Gastroesophageal sphincter (tissue), 4 donors: ENCODE measurements at regions not wholly inside any gene's neighbourhood (a gene's known extent, or its start where the extent isn't known, plus 50 kb on each side); places are given as distances from the start of the nearest gene placed in this dataset.

Experiments used
- ATAC-seq: fragments of 150-250 bp; one replicate; pipeline ENCODE4 v1.9.1; 2016; ENCODE audit warnings: mild to moderate bottlenecking, moderate library complexity
- H3K27ac ChIP-seq, 4 donors: fragments of 200-600 bp; sonication (generic) in 3 of 4; 1 replicate in 3 of 4; 2 replicates in 1 of 4; pipeline ENCODE4 v1.5.1; 2016 to 2019
- H3K27me3 ChIP-seq: fragments of 200-600 bp; sonication (generic); one replicate; pipeline ENCODE4 v1.5.1; 2019
- H3K36me3 ChIP-seq, 2 donors: fragments of 200-600 bp; sonication (generic); one replicate each; pipeline ENCODE4 v1.5.1; 2019; ENCODE audit warnings: control low read depth in 1 of 2
- H3K4me1 ChIP-seq, 3 donors: fragments of 200-600 bp; sonication (generic); 1 replicate in 2 of 3; 2 replicates in 1 of 3; pipeline ENCODE4 v1.5.1; 2016 to 2019; ENCODE audit warnings: control low read depth in 2 of 3
- H3K4me3 ChIP-seq, 2 donors: fragments of 200-600 bp; sonication (generic); one replicate each; pipeline ENCODE4 v1.5.1; 2019; ENCODE audit warnings: mild to moderate bottlenecking in 1 of 2, moderate library complexity in 1 of 2
- H3K9me3 ChIP-seq, 3 donors: fragments of 200-600 bp; sonication (generic); one replicate each; pipeline ENCODE4 v1.5.1; 2017 to 2019; ENCODE audit warnings: control low read depth in 2 of 3
- CTCF ChIP-seq, 4 experiments: fragments of 200-600 bp in 2 of 4; fragments of 450-650 bp in 2 of 4; sonication (generic) in 1 of 4; IDR thresholded peaks; one replicate each; pipeline ENCODE4 v1.5.1; 2017 to 2019; ENCODE audit warnings: antibody characterized with exemption in 4 of 4, mild to moderate bottlenecking in 2 of 4, moderate library complexity in 2 of 4
- EP300 ChIP-seq: sonication (generic); formaldehyde crosslinking; IDR thresholded peaks from one replicate; pipeline ENCODE4 v1.6.1; 2017; ENCODE audit warnings: antibody characterized with exemption, mild to moderate bottlenecking
- POLR2A ChIP-seq, 2 donors: fragments of 450-650 bp; IDR thresholded peaks; one replicate each; pipeline ENCODE4 v1.6.1; 2017; ENCODE audit warnings: antibody characterized with exemption in 2 of 2, mild to moderate bottlenecking in 2 of 2, moderate library complexity in 1 of 2
- POLR2AphosphoS5 ChIP-seq: sonication (generic); formaldehyde crosslinking; IDR thresholded peaks from one replicate; pipeline ENCODE4 v1.6.1; 2017; ENCODE audit warnings: antibody characterized with exemption
- whole genome bisulfite sequencing, 2 donors: methylation state at CpG; one replicate each; pipeline ENCODE4 v1.1.5; 2018; ENCODE audit warnings: low coverage in 1 of 2; 5-methylcytosine and 5-hydroxymethylcytosine counted together

GRCh38 chr11:69954756-69955155 is 123.4 kb upstream of the ANO1 start:
- 84% methylated on average over 8 of the region's 12 CpGs; no CpG with 5 or more reads in 1 of the 2 donors for WGBS, 2 donors
- H3K27ac ChIP-seq = no peak overlapping the region
- H3K9me3 ChIP-seq = peaks cover 0 to 35% (median 0%) of the 10 kb centered on the region in 3 donors
- no peak for ATAC-seq
- peaks cover 63% of the 10 kb centered on the region for H3K27me3 ChIP-seq
- no peaks in the 10 kb centered on the region for H3K4me1 ChIP-seq
- H3K36me3 ChIP-seq = no peaks in the 10 kb centered on the region
- TF ChIP-seq EP300 (no peak), POLR2AphosphoS5 (no peak), POLR2A (IDR thresholded peaks at IDR 0.05) (no peak), CTCF (IDR thresholded peaks at IDR 0.05) (no peak)
- H3K4me3 ChIP-seq = no peak overlapping the region

- WGBS, 2 donors = 70 to 100% methylated on average over 2 of the region's 8 CpGs
- ATAC-seq = no peak
- Histone ChIP-seq H3K4me1 (no peaks in the 10 kb centered on the region), H3K27ac (no peak overlapping the region), H3K27me3 (peaks cover 59% of the 10 kb centered on the region), H3K36me3 (no peaks in the 10 kb centered on the region), H3K9me3 (peaks cover 0 to 26% (median 0%) of the 10 kb centered on the region in 3 donors), H3K4me3 (no peak overlapping the region)
- TF ChIP-seq CTCF (IDR thresholded peaks at IDR 0.05) (no peak), POLR2AphosphoS5 (no peak)
These were observed 121.4 kb upstream of the ANO1 start for GRCh38 chr11:69956669-69957190.

- ATAC-seq = no peak
- H3K36me3 ChIP-seq = no peaks in the 10 kb centered on the region
- no peak overlapping the region for H3K4me3 ChIP-seq
- peaks cover 57% of the 10 kb centered on the region for H3K27me3 ChIP-seq
- peaks cover 0 to 28% (median 0%) of the 10 kb centered on the region in 3 donors for H3K9me3 ChIP-seq
- H3K4me1 ChIP-seq = peaks cover 0 to 3% (median 0%) of the 10 kb centered on the region in 3 donors
- WGBS, 2 donors = 91% methylated on average over 4 of the region's 7 CpGs; no CpG with 5 or more reads in 1 of the 2 donors
- no peak overlapping the region for H3K27ac ChIP-seq
- TF ChIP-seq POLR2AphosphoS5 (no peak), EP300 (no peak), POLR2A (IDR thresholded peaks at IDR 0.05) (no peak), CTCF (IDR thresholded peaks at IDR 0.05) (no peak)
These were observed 120.3 kb upstream of the ANO1 start for GRCh38 chr11:69957849-69958248.

GRCh38 chr11:69958308-69958707 is 119.8 kb upstream of the ANO1 start:
- WGBS, 2 donors = 41% methylated on average over 2 of the region's 2 CpGs; no CpG with 5 or more reads in 1 of the 2 donors
- ATAC-seq = no peak
- Histone ChIP-seq H3K36me3 (no peaks in the 10 kb centered on the region), H3K27me3 (peaks cover 57% of the 10 kb centered on the region), H3K9me3 (peaks cover 0 to 28% (median 0%) of the 10 kb centered on the region in 3 donors), H3K4me1 (peaks cover 0 to 7% (median 0%) of the 10 kb centered on the region in 3 donors), H3K27ac (no peak overlapping the region), H3K4me3 (no peak overlapping the region)
- TF ChIP-seq CTCF (IDR thresholded peaks at IDR 0.05) (no peak), EP300 (no peak)

- Histone ChIP-seq H3K27ac (no peak overlapping the region), H3K4me1 (peaks cover 0 to 19% (median 0%) of the 10 kb centered on the region in 3 donors), H3K4me3 (no peak overlapping the region), H3K9me3 (peaks cover 0 to 28% (median 0%) of the 10 kb centered on the region in 3 donors), H3K27me3 (peaks cover 57% of the 10 kb centered on the region), H3K36me3 (no peaks in the 10 kb centered on the region)
- no CpG with 5 or more reads among the region's 8 CpGs for WGBS, 2 donors
- TF ChIP-seq POLR2AphosphoS5 = no peak
- no peak for TF ChIP-seq CTCF (IDR thresholded peaks at IDR 0.05)
- TF ChIP-seq POLR2A (IDR thresholded peaks at IDR 0.05) = no peak
- TF ChIP-seq EP300 = no peak
- ATAC-seq = no peak
These were observed 118.7 kb upstream of the ANO1 start for GRCh38 chr11:69959461-69959860.
